LNCAP (cell line): ENCODE measurements at regions not wholly inside any gene's neighbourhood (a gene's known extent, or its start where the extent isn't known, plus 50 kb on each side); places are given as distances from the start of the nearest gene placed in this dataset.

Experiments used
- TF ChIP-seq, protein P1 (sequence below): fragments of 450-650 bp; IDR thresholded peaks from 2 replicates; pipeline ENCODE4 v1.5.1; 2017; ENCODE audit warnings: mild to moderate bottlenecking

DNA sequence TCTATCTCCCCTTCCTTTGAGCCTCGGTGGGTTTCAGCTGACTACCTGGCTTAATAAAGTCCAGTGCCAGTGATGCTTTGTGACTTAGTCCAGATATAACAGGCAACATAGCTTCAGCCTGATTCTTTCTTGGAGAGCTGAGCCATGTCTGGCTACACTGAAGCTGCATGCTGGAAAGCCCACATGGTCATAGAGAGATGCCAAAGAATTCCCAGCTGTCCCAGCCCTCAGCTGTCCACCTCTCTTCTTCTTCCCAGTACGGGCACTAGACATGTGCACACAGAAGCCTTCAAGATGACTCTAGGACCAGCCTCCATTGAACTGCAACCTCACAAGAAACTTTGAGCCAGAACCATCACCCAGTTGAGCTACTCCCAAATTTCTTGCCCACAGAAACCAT is 154.1 kb upstream of the MYLIP start:
- TF ChIP-seq, protein P1, sequence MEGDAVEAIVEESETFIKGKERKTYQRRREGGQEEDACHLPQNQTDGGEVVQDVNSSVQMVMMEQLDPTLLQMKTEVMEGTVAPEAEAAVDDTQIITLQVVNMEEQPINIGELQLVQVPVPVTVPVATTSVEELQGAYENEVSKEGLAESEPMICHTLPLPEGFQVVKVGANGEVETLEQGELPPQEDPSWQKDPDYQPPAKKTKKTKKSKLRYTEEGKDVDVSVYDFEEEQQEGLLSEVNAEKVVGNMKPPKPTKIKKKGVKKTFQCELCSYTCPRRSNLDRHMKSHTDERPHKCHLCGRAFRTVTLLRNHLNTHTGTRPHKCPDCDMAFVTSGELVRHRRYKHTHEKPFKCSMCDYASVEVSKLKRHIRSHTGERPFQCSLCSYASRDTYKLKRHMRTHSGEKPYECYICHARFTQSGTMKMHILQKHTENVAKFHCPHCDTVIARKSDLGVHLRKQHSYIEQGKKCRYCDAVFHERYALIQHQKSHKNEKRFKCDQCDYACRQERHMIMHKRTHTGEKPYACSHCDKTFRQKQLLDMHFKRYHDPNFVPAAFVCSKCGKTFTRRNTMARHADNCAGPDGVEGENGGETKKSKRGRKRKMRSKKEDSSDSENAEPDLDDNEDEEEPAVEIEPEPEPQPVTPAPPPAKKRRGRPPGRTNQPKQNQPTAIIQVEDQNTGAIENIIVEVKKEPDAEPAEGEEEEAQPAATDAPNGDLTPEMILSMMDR: no peak

DNA sequence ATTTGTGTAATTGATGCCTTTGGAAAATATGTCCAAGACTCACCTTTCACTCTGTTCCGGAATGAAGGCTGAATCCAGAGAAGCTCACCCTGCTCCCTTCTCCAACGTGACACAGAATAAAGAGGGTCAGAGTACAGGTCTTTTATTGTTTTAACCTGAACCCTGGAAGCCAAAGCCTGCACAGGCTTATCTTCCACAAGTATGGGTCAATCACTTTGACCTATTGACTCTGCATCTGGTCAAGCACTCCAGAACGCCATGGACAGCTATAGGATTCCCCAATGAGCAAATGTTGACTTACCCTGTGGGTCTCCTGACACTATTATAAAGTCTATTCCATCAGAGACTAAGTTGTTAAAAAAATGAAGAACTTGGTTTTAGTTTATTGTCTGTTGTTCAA is 158.4 kb upstream of the MYLIP start:
- TF ChIP-seq, protein P1: no peak

DNA sequence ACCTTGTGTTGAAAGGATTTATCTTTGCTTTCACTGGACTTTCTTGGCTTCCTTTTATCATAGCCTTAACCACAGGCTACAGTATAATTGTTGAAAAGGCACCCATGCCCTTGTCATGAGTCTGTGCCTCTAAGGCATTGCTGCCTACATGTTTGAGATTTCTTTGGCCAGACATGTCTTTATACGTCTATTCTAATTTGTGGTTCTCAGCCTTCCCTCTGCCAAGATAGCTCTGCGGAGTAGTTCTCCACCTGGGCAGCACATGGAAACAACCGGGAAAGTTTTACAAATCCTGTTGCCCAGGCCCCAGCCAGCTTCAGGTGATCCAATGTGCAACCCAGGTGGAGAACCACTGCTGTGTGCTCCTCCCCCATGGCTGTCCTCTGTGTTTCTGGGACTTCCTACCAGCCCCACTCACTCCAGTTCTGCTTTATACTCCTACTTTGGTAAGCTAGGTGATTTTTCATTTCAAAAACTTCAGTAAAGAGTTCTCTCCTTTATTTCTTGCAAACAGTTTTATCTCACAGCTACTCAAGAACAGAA is 159.6 kb upstream of the MYLIP start:
- TF ChIP-seq, protein P1: no peak

DNA sequence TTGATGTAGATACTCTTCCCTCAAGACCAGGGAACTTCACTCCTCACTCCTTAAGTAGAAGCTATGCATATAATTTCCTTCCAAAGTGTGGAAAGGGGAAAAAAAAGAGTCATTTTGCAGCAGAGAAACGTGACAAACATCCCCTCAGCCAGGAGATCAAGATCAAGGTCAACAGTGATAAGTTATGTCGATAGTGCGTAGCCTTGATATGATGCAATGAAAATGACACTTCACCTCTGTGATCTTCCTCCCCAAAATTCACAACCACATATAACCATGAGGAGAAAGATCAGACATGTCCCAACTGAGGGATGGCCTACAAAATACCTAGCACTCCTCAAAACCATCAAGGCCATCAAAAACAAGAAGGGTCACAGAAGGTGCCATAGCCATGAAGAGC is 160.4 kb upstream of the MYLIP start:
- TF ChIP-seq, protein P1: no peak

DNA sequence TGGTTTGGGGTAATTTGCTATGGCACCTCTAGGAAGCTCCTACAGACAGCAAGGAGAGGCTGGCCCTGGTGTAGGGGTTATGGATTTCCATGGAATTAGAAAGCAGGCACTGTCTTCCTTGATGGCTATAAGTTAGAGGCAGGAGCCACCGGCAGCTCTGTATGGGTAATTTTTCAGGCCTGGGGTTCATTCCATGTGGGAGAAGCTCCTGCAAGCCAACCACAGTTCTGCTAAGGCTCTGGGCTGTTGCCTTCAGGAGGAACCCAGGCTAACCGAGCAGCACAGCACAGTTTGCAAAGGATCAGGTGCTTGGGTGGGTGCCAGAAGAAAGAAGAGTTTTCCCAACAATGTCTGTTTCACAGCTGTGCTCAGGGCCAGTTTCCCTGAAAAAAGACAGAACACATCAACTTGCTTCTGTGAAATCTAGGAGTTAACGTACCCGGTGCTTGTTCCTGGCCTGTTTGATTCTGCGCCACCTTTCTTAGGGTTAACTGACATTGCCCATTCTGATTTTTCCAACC is 162.8 kb upstream of the MYLIP start:
- TF ChIP-seq, protein P1: no peak

DNA sequence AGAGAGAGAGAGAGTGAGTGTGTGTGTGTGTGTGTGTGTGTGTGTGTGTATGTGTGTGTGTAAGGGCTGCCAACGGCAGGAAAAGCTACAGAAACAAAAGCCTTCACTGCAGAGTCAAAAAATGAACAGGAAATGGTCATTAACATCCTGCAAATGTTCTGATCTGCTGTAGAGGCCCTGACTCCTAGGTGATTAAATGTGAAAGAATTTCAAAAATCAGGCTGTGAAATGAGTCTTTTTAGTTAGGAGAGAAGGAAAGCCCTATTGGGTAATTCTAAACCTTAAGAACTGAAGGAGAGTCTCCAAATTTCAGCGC is 166.5 kb upstream of the MYLIP start:
- TF ChIP-seq, protein P1: no peak

DNA sequence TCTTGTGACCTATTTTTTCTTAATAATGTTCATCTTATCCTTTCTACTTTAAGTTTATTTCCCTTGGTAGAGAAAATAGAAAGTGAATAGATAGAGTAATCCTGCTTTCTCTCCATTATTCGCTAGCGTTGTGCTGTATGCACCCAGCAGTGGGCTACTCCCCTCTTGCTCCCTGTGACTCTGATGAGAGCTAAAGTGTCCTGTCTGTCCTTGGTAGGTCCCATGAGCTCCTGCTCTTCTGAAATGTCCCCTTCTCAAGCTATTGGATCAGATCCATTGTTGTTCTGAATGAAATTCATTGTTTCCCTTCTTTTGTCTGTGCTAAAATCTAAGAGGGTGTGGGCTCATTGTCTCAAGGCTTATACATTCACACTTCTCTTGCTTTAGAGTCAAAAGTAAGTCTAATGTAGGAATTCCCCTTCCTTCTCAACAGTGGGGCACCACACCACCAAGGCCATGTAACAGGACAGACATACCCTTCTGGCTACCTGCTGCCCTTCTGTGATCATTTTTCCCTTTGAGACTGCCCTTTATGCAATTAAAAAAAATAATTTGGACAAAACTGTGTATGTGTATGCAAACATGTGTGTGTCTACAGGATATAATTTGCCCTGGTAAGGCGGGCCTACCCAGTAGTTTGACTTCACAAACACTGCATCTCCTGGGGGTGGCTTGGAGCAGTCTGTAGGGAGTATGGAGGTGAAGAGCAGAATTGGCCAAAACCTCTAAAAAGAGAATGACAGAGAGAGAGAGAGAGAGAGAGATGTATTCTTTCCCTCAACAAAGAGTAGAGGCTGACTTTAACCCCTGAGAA is 167.0 kb upstream of the MYLIP start:
- TF ChIP-seq, protein P1: no peak
